ENCODE measurements at regions not wholly inside any gene's neighbourhood (a gene's known extent, or its start where the extent isn't known, plus 50 kb on each side); places are given as distances from the start of the nearest gene placed in this dataset.

DNA sequence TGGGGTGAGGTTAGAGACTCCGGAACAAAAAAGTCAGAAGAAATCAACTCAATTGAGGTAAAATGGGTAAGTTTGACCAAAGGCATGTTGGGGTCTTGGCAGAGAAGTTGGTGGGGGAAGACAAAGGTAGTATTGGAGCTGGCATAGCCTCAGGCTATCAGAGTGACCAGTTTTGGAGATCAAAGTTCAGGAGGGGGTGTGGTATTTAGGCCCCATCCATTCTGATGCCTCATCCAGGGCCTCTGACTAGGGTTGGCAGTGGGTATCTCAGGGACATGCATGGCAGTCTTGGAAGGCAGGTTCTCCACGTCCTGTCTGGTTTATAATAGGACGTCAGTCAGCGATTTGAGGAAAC is 73.2 kb upstream of the TRABD2B start:
- TF ChIP-seq POLR2A (IDR thresholded peaks at IDR 0.05; ENCODE audit: low read depth, low read length) (no peak), POLR2AphosphoS5 (IDR thresholded peaks at IDR 0.05; ENCODE audit: low read depth, low read length) (no peak), TAF1 (IDR thresholded peaks at IDR 0.05; ENCODE audit: borderline replicate concordance, low read depth, low read length) (no peak)

Data from GM12892 (cell line).